ENCODE measurements at regions not wholly inside any gene's neighbourhood (a gene's known extent, or its start where the extent isn't known, plus 50 kb on each side); places are given as distances from the start of the nearest gene placed in this dataset.
"Not testable (repeated sequence)": the region's sequence is repeated elsewhere in the genome, so short reads cannot be mapped to it uniquely, and the experiment has no call there.

GRCh38 chr3:78258798-78259197 lies 1218.9 kb downstream of the ROBO2 start:
- DNase-seq = peak; percentile 94

DNA sequence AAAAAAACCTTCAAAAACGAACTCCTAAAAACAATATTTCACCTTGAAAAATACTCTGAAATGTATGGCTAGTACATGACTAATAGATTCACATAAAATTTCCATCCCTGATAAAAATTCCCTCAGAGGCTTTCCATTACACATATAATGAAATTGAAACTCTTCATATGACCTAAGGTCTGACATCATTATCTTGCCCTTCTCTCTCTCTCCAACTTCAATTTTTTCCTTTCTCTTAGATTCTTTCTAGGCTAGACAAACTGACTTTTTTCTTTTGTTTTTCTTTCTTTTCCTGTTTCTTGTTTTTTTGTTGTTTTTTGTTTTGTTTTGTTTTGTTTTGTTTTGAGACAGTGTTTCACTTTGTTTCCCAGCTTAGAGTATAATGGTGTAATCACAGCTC lies 1220.5 kb downstream of the ROBO2 start:
- no peak for DNase-seq

DNA sequence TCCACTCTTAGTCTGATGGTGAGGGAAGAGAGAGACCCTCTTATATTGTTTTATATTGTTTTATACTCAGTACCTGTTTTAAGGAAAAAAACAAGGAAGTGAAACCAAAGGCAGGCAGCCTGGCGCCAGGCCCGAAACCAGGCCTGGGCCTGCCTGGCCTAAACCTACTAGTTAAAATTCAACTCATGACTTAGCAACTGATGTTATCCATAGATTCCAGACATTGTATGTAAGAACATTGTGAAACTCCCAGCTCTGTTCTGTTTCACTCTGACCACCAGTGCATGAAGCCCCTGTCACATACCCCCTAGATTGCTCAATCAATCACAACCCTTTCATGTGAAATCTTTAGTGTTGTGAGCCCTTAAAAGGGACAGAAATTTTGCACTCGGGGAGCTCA lies 1226.7 kb downstream of the ROBO2 start:
- DNase-seq = not testable (repeated sequence)

DNA sequence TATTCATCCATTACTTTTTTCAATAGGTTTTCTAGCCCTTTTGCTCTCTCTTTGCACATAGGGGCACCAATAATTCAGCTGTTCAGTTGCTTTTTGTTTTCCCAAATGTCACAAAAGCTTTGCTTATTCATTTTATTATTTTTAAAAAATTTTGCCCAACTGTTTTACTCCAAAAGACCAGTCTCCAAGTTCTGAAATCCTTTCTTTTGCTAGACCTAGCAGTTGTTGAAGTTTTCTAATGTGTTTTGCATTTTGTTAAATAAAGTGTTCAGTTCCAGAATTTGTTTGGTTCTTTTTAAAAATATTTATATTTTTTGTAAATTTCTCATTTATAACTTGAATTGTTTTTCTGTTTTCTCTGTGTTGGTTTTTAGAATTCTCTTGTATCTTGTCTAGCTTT lies 1227.3 kb downstream of the ROBO2 start:
- DNase-seq = no peak

DNA sequence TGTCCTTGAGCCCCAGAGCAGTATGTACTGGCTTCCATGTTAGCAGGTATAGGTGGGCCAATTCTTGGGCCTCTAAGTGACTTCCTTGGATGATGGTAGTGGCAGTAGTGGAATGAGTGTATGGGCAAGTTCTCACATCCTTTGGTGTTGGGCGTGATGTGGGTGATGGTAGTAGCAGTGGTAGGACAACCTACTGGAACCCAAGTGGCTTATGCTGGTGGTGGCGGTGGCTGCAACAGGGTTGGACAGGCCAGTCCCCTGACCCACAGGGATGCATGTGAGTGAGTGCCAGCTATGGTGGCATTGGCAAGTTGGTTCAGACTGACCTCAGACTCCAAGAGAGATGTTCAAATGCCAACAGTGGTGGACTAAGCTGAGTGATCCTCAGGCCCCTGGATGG lies 1228.2 kb downstream of the ROBO2 start:
- DNase-seq = no peak

DNA sequence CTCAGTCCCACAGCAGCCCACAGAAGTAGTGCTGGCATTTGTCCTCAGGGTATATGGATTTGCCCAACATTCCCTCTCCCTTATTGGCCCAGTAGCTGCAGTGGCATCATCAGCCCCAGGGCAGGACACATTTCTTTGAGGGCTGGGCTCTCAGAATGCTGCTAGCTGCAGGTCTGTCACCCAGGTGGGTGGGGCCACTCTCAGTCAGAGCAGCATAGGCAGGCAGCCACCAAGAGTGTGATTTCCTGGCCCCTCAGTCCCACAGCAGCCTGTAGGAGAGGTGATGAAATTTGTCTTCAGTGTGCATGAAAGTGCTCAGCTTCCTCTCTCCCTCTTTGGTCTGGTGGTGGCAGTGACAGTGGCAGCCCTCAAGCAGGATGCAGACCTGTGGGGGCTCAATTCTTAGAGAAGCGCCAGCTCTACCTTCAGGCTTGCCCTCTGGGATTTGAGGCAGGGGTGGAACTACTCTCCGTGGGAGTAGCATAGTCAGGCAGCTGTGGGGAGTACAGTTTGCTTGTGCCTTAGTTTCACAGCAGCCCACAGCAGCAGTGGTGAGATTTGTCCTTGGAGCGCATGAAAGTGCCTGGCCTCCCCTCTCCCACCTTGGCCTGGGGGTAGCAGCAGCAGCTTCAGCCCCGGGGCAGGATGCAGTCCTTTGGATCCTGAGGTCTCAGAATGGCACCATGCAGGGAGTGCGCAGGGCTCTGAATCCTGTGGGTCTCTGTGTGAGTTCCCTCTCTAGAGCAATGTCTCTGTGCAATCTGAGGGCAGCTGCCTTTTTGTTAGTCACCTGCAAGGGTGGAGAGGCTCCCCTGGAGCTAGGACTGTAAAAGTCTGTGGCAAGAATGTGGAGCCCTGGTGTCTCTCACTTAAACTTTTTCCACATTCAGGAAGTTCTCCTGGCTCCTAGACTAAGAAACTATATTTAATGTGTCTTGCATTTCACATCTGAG lies 1229.1 kb downstream of the ROBO2 start:
- no peak for DNase-seq

DNA sequence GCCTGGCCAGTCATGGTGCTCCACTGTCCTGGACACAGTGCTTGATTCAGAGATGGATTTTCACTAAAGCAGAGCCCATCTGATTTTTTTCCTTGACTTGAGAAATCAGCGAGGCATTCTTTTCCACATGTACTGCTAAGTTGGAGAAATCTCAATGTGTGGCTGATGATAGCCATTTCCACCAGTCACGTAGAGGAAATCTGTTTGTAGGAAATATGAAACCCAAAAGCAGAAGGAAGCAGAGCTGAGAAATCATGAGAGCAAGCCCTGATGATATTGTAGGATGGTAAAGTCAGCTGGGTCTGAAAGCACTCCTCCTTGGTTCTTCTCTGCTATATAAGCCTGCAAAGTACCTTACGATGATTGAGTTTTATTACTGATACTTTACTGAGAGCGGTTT lies 1233.4 kb downstream of the ROBO2 start:
- no peak for DNase-seq

- DNase-seq = no peak
These were observed 1234.7 kb downstream of the ROBO2 start for GRCh38 chr3:78274475-78275065.

- DNase-seq = no peak
These were observed 1235.5 kb downstream of the ROBO2 start for GRCh38 chr3:78275420-78275852.

- DNase-seq = no peak
These were observed 1237.3 kb downstream of the ROBO2 start for GRCh38 chr3:78277220-78277619.

DNA sequence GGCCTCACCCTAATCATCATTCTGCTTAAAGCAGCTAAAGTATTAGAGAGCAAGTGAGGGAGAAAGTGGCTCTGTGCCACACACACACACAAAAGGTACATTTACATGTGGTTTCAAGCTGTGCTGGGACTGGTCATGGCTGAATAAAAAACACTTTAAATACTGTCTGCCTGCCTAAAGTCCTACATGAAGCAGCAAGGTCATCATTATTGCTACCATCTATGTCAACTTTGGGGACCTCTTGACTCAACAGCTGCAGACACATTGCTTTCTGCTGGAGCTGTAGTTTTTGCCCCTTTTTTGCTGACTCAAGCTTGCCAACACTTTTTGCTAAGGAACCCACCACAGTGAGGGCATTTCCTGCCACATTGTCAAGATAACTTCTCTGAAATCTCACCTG lies 1237.9 kb downstream of the ROBO2 start:
- DNase-seq = no peak

DNA sequence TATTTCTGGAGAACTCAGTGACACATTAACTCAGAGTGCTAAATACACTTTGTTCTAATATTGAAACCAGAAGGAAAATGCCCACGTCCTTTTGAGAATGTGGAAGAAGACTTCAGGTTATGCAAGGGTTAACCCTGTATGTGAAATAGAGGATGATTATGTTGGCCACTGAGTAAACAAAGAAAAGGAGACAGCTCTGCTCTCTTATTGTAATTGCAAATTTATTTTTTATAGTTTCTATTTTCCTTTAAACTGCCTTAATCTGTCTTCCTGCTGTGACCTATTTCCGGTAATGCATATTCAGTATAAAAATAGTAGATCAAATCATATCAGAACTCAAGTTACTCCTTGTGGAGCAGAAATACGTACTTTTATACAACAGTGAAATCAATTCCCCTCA lies 1239.2 kb downstream of the ROBO2 start:
- no peak for DNase-seq

GRCh38 chr3:78281381-78281780 lies 1241.5 kb downstream of the ROBO2 start:
- DNase-seq = no peak

DNA sequence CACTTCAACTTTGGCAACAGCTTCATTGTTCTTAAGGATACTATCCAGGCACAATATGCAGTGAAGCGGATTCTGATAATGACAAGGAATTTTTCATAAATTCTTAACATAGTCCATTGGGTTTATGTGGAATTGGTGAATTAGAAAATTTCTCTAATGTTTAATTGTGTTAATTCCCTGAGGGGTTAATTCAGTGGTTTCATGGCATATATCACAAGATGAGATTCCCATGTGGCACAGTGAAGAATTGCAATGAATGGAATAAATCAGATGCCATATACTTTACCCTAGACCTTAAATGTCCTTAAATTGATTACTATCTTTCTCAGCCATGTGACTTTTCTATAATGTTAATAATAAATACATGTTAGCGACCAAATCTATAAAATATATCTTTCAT lies 1244.1 kb downstream of the ROBO2 start:
- no peak for DNase-seq

DNA sequence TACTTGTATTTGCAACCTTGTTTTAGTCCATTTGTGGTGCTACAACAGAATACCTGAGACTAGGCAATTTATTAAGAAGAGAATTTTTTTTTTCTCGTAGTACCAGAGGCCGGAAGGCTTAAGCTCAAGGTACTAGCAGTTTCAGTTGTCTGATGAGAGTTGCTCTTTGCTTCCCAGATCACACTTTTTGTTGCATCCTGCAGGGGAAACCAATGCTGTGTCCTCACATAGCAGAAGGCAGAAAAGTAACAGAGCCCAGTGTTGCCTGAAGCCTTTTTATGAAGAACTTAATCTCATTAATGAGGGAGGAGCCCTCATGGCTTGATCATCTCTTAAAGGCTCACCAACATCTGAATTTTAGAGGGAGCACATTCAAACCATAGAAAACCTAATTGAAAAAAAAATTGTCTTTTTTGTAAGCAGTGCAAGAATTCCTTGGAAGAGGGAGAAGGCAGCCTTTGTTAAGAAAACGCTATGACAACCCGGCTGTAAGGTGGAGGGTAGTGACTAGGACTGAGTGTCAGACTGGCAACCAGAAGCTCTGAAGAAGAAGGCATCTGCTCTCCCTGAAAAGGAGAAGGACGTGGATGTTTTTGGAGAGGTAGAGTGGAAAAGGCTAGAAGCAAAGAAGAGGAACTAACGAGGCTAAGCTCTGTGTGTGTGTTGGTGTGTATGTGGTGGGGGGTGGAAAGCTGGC lies 1245.3 kb downstream of the ROBO2 start:
- no peak for DNase-seq

- peak; percentile 75 for DNase-seq
These were observed 1247.2 kb downstream of the ROBO2 start for GRCh38 chr3:78287085-78287484.

DNA sequence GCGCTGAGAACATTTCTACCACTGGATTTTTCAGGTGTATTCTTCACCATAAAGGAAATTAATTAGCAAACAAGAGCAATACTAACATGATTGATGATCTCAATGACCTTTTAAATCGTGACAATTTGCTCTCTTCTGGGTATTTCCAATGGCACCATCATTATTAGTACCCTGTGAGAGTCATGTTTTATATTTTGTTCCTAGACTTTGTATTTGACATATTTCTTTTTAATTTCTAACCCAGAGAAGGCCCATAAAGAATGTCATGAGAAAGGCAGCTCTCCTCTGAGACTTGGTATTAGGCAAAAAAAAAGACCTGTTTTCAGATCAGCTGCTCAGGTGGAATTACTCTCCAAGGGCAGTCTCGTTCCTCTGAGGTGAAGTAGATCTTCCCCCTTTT lies 1253.4 kb downstream of the ROBO2 start:
- no peak for DNase-seq

- no peak for DNase-seq
These were observed 1264.2 kb downstream of the ROBO2 start for GRCh38 chr3:78304115-78304514.

GRCh38 chr3:78312851-78313250 lies 1273.0 kb downstream of the ROBO2 start:
- no peak for DNase-seq

DNA sequence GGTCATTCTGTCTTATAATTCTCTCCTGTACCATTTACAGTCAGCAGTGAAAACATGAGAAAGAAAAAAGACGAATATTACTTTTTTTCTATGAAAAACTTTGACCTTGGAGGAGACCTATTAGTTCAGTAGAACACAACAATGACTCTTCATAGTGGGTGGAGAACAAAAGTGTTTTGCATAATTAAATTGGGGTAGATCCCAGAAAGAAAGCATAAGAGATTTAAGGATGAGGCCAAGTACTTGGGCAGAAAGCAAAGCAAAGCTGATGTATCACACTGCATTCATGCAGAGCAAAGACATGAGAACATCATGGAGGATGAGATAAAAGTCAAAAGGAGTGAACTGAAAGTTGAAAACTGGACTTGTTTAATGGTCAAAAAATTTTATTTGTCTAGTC lies 1273.4 kb downstream of the ROBO2 start:
- DNase-seq = no peak

GRCh38 chr3:78314327-78314726 lies 1274.4 kb downstream of the ROBO2 start:
- no peak for DNase-seq

DNA sequence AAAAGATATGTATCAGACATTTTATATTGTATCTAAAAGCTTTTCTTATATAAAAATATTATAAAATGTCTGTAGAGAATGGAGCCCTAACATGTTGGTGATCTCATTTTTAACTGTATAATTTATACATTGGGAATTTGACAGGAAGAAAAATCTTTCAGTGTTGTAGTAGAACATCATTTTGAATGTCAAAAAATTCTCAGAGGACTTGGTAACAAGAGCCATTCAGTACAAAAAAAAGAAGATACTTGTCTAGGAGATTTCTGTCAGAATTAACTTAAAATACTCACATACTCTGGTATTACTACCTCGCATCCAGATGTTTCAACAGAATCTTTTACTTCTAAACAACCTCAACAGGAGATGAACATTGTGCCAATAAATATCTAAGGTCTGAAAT lies 1277.9 kb downstream of the ROBO2 start:
- no peak for DNase-seq

- DNase-seq = no peak
These were observed 1282.9 kb downstream of the ROBO2 start for GRCh38 chr3:78322780-78323179.

DNA sequence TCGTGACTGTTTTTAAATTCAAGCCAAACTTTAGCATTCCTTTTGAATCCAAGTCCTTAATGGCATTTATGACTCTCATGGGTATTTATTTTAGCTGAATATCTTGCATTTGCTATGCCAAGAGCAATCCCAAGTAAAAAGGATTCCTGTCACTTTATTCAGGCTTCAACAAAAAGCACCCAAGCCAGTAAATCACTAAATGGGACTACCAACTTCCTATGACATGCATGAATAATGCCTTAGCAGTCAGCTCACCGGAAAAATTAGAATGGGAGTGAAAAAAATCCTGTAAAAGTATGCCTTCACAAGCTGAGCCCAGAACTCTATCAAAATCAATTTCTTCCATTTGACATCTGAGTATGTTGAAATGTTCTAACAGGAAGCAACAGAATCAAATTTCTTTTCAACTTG lies 1297.9 kb downstream of the ROBO2 start:
- peak; percentile 65 for DNase-seq
